Stimulated activated CD8-positive, alpha-beta memory T cell treated with anti-CD3 and anti-CD28 coated beads, Interleukin-15, amount 100 ng/mL, for 48 hours (primary cell): ENCODE measurements at regions not wholly inside any gene's neighbourhood (a gene's known extent, or its start where the extent isn't known, plus 50 kb on each side); places are given as distances from the start of the nearest gene placed in this dataset.

ENCODE experiments used
- DNase-seq, 2 donors: peaks; one replicate each; pipeline ENCODE4 v3.0.0-alpha.2; 2020; ENCODE audit warnings: low read depth in 2 of 2

- no peak for DNase-seq
Observed at GRCh38 chr6:165986311-165986913, 181.2 kb downstream of the TBXT start.

- DNase-seq, result no peak
Observed at GRCh38 chr6:165985806-165986299, 181.8 kb downstream of the TBXT start.

- DNase-seq, result no peak
Observed at GRCh38 chr6:165985281-165985805, 182.3 kb downstream of the TBXT start.

- no peak for DNase-seq
Observed at GRCh38 chr6:165984729-165985275, 182.8 kb downstream of the TBXT start.

GRCh38 chr6:165983112-165984072 is 184.3 kb downstream of the TBXT start:
- DNase-seq, result no peak

- no peak for DNase-seq
Observed at GRCh38 chr6:165978476-165978875, 189.2 kb downstream of the TBXT start.

- no peak for DNase-seq
Observed at GRCh38 chr6:165976684-165977083, 191.0 kb downstream of the TBXT start.

- no peak for DNase-seq
Observed at GRCh38 chr6:165974817-165975216, 192.8 kb downstream of the TBXT start.

- DNase-seq, result no peak
Observed at GRCh38 chr6:165973473-165973872, 194.2 kb downstream of the TBXT start.

GRCh38 chr6:165972139-165972802 is 195.4 kb downstream of the TBXT start:
- no peak for DNase-seq

- DNase-seq, result no peak
Observed at GRCh38 chr6:165971202-165971601, 196.4 kb downstream of the TBXT start.

GRCh38 chr6:165970001-165970400 is 197.7 kb downstream of the TBXT start:
- no peak for DNase-seq

GRCh38 chr6:165969184-165969583 is 198.5 kb downstream of the TBXT start:
- no peak for DNase-seq

- DNase-seq, result no peak
Observed at GRCh38 chr6:165968408-165968807, 199.2 kb downstream of the TBXT start.

GRCh38 chr6:165967810-165968407 is 199.7 kb downstream of the TBXT start:
- no peak for DNase-seq

- no peak for DNase-seq
Observed at GRCh38 chr6:165963750-165964149, 203.9 kb downstream of the TBXT start.

GRCh38 chr6:165962366-165962765 is 205.3 kb downstream of the TBXT start:
- no peak for DNase-seq

- no peak for DNase-seq
Observed at GRCh38 chr6:165961233-165961632, 206.4 kb downstream of the TBXT start.

- DNase-seq, result no peak
Observed at GRCh38 chr6:165960695-165961094, 207.0 kb downstream of the TBXT start.

GRCh38 chr6:165959627-165960026 is 208.0 kb downstream of the TBXT start:
- no peak for DNase-seq

- DNase-seq, result no peak
Observed at GRCh38 chr6:165956874-165957273, 210.8 kb downstream of the TBXT start.
